OCI-LY1 (cell line): ENCODE measurements at regions not wholly inside any gene's neighbourhood (a gene's known extent, or its start where the extent isn't known, plus 50 kb on each side); places are given as distances from the start of the nearest gene placed in this dataset.

Source experiments
- H2AFZ ChIP-seq: fragments of 200-600 bp; sonication (generic), shearing (Covaris generic); 2 replicates; pipeline ENCODE4 v1.6.0; 2014; ENCODE audit warnings: antibody characterized with exemption, mild to moderate bottlenecking, low read length
- H3F3A ChIP-seq: fragments of 200-600 bp; sonication (generic), shearing (Covaris generic); 2 replicates; pipeline ENCODE4 v1.6.0; 2014; ENCODE audit warnings: mild to moderate bottlenecking, antibody characterized with exemption, low read length, moderate library complexity; ENCODE audit not compliant: insufficient read depth
- H3K27ac ChIP-seq: fragments of 200-600 bp; sonication (generic); 2 replicates; pipeline ENCODE4 v1.5.1; 2014; ENCODE audit warnings: low read length, mixed run types, mild to moderate bottlenecking, low read depth; ENCODE audit not compliant: poor library complexity, severe bottlenecking
- H3K27me3 ChIP-seq: fragments of 200-600 bp; sonication (generic); 2 replicates; pipeline ENCODE4 v1.6.0; 2014; ENCODE audit warnings: antibody characterized with exemption, mild to moderate bottlenecking, low read length, moderate library complexity; ENCODE audit not compliant: insufficient read depth
- H3K36me3 ChIP-seq: fragments of 200-600 bp; sonication (generic); 2 replicates; pipeline ENCODE4 v1.6.1; 2014; ENCODE audit warnings: mild to moderate bottlenecking, antibody characterized with exemption, low read length, moderate library complexity, mixed read lengths; ENCODE audit not compliant: insufficient read depth
- H3K4me1 ChIP-seq: fragments of 200-600 bp; sonication (generic); 2 replicates; pipeline ENCODE4 v1.5.1; 2014; ENCODE audit warnings: mild to moderate bottlenecking, low read length, moderate library complexity; ENCODE audit not compliant: insufficient read depth, severe bottlenecking
- H3K4me2 ChIP-seq: fragments of 200-600 bp; sonication (generic), shearing (Covaris generic); 2 replicates; pipeline ENCODE4 v1.6.1; 2014; ENCODE audit warnings: low read length
- H3K4me3 ChIP-seq: fragments of 200-600 bp; sonication (generic); 2 replicates; pipeline ENCODE4 v1.5.1; 2014; ENCODE audit warnings: low read length, low read depth, mild to moderate bottlenecking, mixed read lengths; ENCODE audit not compliant: poor library complexity, severe bottlenecking
- H3K79me2 ChIP-seq: fragments of 200-600 bp; shearing (Covaris generic); 2 replicates; pipeline ENCODE4 v1.6.1; 2016; ENCODE audit warnings: mixed run types, low read length, mixed read lengths; ENCODE audit not compliant: insufficient read depth
- H3K9ac ChIP-seq: fragments of 200-600 bp; sonication (generic), shearing (Covaris generic); 2 replicates; pipeline ENCODE4 v1.6.1; 2014; ENCODE audit warnings: mild to moderate bottlenecking, low read length, mixed read lengths
- H3K9me2 ChIP-seq: fragments of 200-600 bp; sonication (generic), shearing (Covaris generic); 2 replicates; pipeline ENCODE4 v1.6.1; 2014; ENCODE audit warnings: low read depth, mild to moderate bottlenecking, low read length, mixed read lengths
- H3K9me3 ChIP-seq: fragments of 200-600 bp; shearing (Covaris generic); 2 replicates; pipeline ENCODE4 v1.6.1; 2014; ENCODE audit warnings: low read length, mixed read lengths
- H4K20me1 ChIP-seq: fragments of 200-600 bp; sonication (generic), shearing (Covaris generic); 2 replicates; pipeline ENCODE4 v1.6.0; 2016; ENCODE audit warnings: mild to moderate bottlenecking, low read length; ENCODE audit not compliant: insufficient read depth
- EZH2 ChIP-seq: fragments of 200-600 bp; sonication (generic), shearing (Covaris generic); IDR thresholded peaks from 2 replicates; pipeline ENCODE4 v1.8.0; 2017; ENCODE audit warnings: borderline replicate concordance, mixed run types, mild to moderate bottlenecking, antibody characterized with exemption, low read length, moderate library complexity, mixed read lengths
- TF ChIP-seq, protein P1 (sequence below): fragments of 200-600 bp; sonication (generic), shearing (Covaris generic); IDR thresholded peaks from 2 replicates; pipeline ENCODE4 v1.5.1; 2017; ENCODE audit warnings: mild to moderate bottlenecking, antibody characterized with exemption, low read length, moderate library complexity, mixed read lengths

DNA sequence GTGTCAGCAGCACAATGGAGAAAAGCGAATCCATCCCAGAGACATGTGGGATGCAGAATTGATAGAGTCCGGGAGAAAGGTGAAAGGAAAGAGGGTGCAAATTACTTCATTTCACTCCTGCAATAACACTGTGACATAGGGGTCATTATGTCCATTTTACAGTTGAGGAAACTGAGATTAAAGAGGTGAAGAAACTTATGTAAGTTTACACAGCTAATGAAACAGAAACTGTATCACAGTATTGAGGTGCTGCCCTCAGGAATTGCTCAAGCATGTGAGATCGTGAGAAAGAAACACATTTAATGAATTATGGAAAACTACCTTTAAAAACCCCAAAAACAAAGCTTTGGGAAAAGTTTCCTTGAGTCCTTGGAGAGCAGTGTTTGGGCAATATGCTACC, 103.6 kb upstream of the PFN2 start:
- no peak for TF ChIP-seq EZH2
- TF ChIP-seq, protein P1, sequence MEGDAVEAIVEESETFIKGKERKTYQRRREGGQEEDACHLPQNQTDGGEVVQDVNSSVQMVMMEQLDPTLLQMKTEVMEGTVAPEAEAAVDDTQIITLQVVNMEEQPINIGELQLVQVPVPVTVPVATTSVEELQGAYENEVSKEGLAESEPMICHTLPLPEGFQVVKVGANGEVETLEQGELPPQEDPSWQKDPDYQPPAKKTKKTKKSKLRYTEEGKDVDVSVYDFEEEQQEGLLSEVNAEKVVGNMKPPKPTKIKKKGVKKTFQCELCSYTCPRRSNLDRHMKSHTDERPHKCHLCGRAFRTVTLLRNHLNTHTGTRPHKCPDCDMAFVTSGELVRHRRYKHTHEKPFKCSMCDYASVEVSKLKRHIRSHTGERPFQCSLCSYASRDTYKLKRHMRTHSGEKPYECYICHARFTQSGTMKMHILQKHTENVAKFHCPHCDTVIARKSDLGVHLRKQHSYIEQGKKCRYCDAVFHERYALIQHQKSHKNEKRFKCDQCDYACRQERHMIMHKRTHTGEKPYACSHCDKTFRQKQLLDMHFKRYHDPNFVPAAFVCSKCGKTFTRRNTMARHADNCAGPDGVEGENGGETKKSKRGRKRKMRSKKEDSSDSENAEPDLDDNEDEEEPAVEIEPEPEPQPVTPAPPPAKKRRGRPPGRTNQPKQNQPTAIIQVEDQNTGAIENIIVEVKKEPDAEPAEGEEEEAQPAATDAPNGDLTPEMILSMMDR: no peak
- H3K9ac ChIP-seq: no peak overlapping the region
- no peaks in the 10 kb centered on the region for H3K4me1 ChIP-seq
- no peaks in the 10 kb centered on the region for H3K79me2 ChIP-seq
- no peaks in the 10 kb centered on the region for H3F3A ChIP-seq
- no peaks in the 10 kb centered on the region for H3K9me2 ChIP-seq
- no peaks in the 10 kb centered on the region for H3K9me3 ChIP-seq
- H3K4me3 ChIP-seq: no peak overlapping the region
- H3K4me2 ChIP-seq: no peak overlapping the region
- H3K27ac ChIP-seq: no peak overlapping the region
- no peak overlapping the region for H2AFZ ChIP-seq
- no peaks in the 10 kb centered on the region; the same call in 1 of the 2 replicates for H3K27me3 ChIP-seq
- no peaks in the 10 kb centered on the region for H3K36me3 ChIP-seq
- H4K20me1 ChIP-seq: no peaks in the 10 kb centered on the region

- H3K4me2 ChIP-seq: no peak overlapping the region
- H3K9me2 ChIP-seq: no peaks in the 10 kb centered on the region
- H3K4me3 ChIP-seq: no peak overlapping the region
- H3K79me2 ChIP-seq: no peaks in the 10 kb centered on the region
- no peaks in the 10 kb centered on the region for H4K20me1 ChIP-seq
- H3K9ac ChIP-seq: no peak overlapping the region
- no peaks in the 10 kb centered on the region; the same call in 1 of the 2 replicates for H3K27me3 ChIP-seq
- no peak overlapping the region for H3K27ac ChIP-seq
- no peaks in the 10 kb centered on the region for H3F3A ChIP-seq
- no peaks in the 10 kb centered on the region for H3K36me3 ChIP-seq
- no peaks in the 10 kb centered on the region for H3K9me3 ChIP-seq
- no peaks in the 10 kb centered on the region for H3K4me1 ChIP-seq
- TF ChIP-seq, protein P1: no peak
- TF ChIP-seq EZH2: no peak
- H2AFZ ChIP-seq: no peak overlapping the region
These were observed 102.8 kb upstream of the PFN2 start for GRCh38 chr3:150073513-150073912.

DNA sequence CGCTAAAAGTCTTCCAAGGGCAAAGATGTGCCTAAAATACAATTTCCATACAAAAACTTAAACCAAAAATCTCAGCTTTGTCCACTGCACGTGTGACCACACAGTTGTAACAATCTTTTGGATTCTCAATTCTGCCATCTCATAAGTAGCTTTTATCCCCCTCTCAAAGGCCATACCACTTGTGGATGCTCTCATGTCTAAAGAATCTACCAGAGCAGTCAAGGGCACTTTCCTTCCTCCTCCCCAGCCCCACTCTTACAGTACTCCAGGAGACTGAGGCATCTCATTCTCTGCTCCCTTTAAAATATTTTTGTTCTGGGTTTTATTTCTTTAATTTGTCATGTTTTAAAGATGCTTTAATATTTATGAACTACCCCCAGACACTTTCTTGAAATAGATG, 102.3 kb upstream of the PFN2 start:
- Histone ChIP-seq H3K4me2 (no peak overlapping the region), H3K9me2 (no peaks in the 10 kb centered on the region), H2AFZ (no peak overlapping the region), H4K20me1 (no peaks in the 10 kb centered on the region), H3K4me3 (no peak overlapping the region), H3K27me3 (no peaks in the 10 kb centered on the region; the same call in 1 of the 2 replicates), H3K36me3 (no peaks in the 10 kb centered on the region), H3K27ac (no peak overlapping the region), H3K9ac (no peak overlapping the region), H3K79me2 (no peaks in the 10 kb centered on the region), H3K4me1 (no peaks in the 10 kb centered on the region), H3K9me3 (no peaks in the 10 kb centered on the region), H3F3A (no peaks in the 10 kb centered on the region)
- TF ChIP-seq, protein P1: no peak
